Posterior vena cava (tissue), 2 donors: ENCODE measurements at regions not wholly inside any gene's neighbourhood (a gene's known extent, or its start where the extent isn't known, plus 50 kb on each side); places are given as distances from the start of the nearest gene placed in this dataset.
"Not testable (repeated sequence)": the region's sequence is repeated elsewhere in the genome, so short reads cannot be mapped to it uniquely, and the experiment has no call there.

Experiments used
- DNase-seq: peaks from one replicate; pipeline ENCODE4 v3.0.0-alpha.2; 2020; ENCODE audit warnings: low spot score
- intact Hi-C, 2 donors: fragments of 100-400 bp; cut with DNase I; formaldehyde crosslinking; loops; one replicate each; pipeline versions ENCODE4 v1.14.1 to v1.14.2; 2022 to 2023
- donor health status: DM: yes; HTN: yes; CAD: no.
- donor health status: DM: yes; HTN: yes; CAD: no.

DNA sequence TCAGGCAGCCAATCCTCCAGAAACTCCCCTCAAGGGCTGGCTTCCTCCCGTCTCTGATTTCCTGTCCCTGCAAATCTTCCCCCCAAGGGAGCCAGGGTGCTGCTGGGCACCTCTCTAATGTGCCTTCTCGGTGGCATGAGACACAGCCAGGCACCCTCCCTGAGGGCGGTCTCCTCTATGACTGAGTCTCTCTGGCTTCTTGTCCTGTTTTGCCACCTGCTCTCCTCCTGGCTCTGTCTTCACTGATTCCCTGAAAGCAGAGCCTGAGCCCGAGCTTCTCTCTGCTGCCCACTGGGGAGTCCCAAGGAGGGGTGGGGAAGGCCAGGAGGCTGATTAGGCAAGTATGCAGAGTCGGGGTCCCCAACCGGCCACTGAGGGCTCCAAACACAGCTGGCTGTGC, 60.4 kb upstream of the INSIG1 start:
- peak; percentile 69 for DNase-seq
- intact Hi-C loops: no loop called here

DNA sequence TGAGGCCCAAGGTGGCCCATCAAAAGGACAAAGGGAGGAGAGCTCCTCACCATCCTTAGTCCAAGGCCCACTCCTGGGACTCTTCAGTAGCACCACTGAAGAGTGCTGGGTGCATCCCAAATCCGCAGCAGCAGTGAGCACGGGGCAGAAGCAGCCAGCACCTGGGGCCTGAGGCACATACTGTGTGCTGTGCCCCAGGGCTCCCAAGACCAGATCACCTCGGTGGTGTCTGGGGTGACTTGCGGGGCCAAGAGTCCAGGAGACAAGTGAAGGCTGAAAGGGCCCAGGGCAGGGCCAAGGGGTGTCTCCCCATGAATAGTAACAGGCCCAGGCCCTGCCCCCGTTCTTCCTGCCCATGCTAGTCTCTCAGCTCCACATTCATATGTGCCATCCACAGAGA, 59.9 kb upstream of the INSIG1 start:
- DNase-seq: peak; percentile 64
- intact Hi-C loops: no loop called here

DNA sequence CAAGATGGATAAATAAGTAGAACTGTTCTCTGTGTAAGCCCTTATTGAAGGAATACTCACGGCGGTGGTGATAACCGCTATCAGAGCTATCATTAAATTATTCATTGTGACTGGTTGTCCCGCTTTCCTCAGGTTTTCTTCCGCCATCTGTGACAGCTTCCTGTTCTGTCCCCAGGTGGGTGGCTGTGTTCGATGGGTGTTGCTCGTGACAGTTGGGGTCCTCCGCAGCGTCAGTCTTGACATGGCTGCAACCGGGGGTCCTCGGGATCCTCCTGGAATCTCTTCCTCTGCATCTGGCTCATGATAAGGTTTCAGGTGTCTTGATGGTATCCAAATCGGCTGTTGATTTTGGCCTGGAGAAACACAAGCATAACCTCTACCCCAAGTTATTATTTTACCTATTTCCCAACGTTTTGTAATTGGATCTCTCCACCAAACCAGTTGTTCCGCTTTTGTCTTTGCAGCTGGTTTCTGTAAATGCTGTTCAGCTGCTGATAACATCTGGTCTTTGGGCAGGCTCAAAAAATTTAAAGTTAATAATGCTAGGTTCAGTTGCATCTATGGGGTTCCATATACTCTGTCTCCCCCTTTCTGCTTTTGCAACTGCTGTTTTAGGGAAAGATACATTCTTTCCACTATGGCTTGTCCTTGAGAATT, 58.1 kb upstream of the INSIG1 start:
- intact Hi-C loops: not testable (repeated sequence)
- peak; percentile 35 for DNase-seq

DNA sequence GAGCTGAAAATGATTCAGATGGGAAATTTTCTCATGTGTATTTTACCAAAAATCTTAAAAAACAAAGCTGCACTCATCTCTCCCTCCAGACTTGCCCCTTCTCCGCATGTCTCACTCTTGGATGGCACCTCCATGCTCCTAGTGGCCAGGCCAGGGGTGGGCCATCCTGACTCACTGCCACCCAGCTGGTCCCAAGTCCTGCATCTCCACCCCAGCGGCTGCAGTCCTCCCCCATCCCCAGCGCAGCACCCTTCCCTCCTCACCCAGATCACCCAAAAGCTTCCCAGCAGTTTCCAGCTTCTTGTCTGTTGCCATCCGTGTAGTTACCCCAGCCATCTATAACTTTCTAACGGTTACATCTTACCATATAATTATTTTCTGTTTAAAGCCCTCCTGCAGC, 53.0 kb upstream of the INSIG1 start:
- no peak for DNase-seq
- intact Hi-C loops: no loop called here

DNA sequence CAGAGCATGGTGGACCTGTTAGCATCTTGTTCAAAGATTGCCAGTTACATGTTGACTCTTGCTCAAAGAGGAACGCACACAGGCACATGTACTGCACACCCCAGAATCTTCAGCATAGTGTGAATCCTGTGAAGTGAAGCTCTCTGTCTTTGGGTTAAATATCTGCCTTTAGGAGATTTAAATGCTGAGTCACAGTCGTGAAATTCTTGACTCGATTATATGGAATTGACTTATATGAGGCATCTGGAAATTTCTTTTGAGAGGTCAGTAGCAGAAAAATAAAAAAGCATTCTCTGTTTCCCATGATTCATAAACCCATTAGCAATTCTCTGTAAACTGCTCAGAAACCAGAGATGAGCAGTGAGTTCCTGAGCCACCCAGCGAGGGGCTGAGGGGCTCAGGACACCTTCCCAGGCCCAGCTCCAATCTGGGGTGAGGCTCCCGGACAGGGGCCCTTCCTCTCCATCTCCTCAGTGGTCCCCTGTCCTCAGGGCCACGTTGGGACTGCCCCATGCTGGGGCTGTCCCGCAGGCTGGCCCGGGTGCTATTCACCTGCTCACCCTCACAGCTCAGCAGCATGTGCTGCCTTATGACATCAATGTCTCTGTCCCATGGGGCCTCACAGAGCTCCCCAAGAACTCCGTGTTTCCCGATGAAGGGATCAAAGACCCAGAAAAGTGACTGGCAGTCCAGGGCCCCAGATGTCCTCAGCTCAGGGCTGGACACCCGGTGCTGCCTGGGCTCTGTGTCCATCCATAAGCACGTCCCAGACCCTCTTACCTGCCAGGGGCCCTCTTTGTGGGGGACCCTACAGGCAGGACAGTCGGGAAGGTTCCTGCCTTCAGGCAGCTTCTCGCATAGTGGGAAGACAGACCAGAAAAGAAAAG, 50.0 kb upstream of the INSIG1 start:
- intact Hi-C loops: no loop called here
- no peak for DNase-seq
